Activated naive CD8-positive, alpha-beta T cell treated with anti-CD3 and anti-CD28 coated beads, Interleukin-2, amount 50 U/mL, for 16 hours (primary cell): ENCODE measurements at regions not wholly inside any gene's neighbourhood (a gene's known extent, or its start where the extent isn't known, plus 50 kb on each side); places are given as distances from the start of the nearest gene placed in this dataset.
"Not testable (repeated sequence)": the region's sequence is repeated elsewhere in the genome, so short reads cannot be mapped to it uniquely, and the experiment has no call there.

Source experiments
- DNase-seq: peaks from one replicate; pipeline ENCODE4 v3.0.0-alpha.2; 2020; ENCODE audit warnings: low read depth, low spot score

- DNase-seq: no peak
Observed at GRCh38 chr11:116051494-116051893, 547.3 kb upstream of the CADM1 start.

GRCh38 chr11:116049383-116049782 is 545.2 kb upstream of the CADM1 start:
- no peak for DNase-seq

DNA sequence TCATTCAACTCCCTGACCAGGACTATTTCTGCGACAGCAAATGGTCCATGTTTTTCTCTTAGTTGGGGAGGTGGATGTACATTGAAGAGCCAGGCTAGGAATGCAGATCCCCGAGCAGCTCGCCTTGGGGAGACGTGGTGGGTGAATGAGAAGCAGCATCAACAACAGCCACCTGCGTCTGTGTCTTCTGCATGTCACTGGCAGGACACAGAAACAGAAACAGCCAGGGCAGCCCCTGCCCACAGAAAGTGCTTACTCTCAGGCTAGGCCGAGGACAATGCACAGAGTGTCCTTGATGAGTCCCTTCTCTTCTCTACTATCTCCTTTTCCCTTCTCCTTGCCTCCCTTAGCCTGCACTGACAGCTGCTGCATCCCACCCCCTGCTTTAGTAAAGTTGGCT is 541.9 kb upstream of the CADM1 start:
- DNase-seq: no peak

DNA sequence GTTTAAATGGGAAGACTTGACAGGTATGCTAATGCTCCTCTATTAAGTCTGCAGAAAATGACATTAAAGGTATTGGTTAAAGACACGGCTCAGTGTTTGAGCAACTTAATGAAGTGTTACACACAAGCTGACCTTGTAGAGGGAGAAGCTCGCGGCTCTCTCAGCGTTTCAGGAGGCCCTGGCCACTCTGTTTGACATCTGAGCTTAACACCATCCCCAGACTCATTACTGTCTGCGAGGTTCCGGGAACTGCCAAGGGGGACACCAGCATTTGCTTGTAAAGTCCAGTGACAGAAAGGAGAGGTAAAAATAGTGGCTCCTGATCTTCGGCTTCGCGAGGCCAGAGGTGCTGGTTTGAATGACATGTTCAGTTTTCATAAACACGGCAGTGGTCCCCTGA is 540.7 kb upstream of the CADM1 start:
- DNase-seq: no peak

GRCh38 chr11:116044520-116044919 is 540.3 kb upstream of the CADM1 start:
- DNase-seq: no peak

DNA sequence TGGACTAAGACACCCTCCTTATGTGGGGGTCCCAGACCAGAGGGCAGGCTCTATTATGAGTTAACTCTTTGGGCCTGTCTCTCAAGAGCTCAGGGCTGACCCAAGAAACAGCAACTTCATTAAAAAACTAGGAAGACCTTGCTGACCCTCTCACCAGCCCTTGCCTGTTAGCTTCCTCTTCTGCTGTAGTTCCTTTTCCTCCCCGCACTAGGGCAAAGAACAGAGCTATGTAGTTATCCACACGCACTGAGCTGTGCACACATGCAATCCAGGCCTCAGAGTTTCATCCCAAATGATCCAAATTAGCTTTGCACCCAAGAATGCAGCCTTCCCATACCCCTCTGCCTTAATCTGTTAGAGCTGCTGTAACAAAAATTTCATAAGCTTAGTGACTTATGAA is 539.6 kb upstream of the CADM1 start:
- no peak for DNase-seq

GRCh38 chr11:116043059-116043458 is 538.8 kb upstream of the CADM1 start:
- not testable (repeated sequence) for DNase-seq

- no peak for DNase-seq
Observed at GRCh38 chr11:116042146-116042545, 537.9 kb upstream of the CADM1 start.

GRCh38 chr11:116037861-116038260 is 533.6 kb upstream of the CADM1 start:
- no peak for DNase-seq

GRCh38 chr11:116035977-116036376 is 531.8 kb upstream of the CADM1 start:
- DNase-seq: no peak

DNA sequence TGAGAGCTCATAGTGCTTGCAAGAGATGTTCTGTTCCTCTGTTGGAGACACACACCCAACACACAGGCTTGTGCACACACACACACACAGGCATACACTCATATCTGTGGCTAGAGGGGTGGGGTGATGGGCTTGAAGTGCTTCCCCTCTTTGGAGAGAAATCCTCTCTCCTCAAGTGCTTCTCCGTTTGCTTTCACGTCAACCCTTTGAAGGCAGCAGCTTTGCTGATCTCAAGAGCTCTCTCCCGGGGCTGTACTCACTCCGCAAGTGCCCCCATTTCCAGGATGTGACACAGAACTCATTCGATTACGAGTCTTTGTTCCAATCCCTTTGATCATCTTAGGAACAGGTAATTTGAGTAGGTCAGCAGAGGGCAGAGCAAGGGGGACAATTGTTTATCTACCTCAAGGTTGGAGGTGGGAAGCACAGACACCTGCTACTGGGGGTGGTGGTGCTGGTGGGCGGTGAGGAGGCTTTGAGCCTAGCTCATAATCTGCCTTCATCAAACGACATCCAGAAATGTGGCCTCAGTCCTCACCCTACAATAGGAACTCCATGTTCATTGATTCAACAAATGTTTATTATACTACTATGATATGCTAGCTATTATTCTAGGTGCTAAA is 529.8 kb upstream of the CADM1 start:
- no peak for DNase-seq

DNA sequence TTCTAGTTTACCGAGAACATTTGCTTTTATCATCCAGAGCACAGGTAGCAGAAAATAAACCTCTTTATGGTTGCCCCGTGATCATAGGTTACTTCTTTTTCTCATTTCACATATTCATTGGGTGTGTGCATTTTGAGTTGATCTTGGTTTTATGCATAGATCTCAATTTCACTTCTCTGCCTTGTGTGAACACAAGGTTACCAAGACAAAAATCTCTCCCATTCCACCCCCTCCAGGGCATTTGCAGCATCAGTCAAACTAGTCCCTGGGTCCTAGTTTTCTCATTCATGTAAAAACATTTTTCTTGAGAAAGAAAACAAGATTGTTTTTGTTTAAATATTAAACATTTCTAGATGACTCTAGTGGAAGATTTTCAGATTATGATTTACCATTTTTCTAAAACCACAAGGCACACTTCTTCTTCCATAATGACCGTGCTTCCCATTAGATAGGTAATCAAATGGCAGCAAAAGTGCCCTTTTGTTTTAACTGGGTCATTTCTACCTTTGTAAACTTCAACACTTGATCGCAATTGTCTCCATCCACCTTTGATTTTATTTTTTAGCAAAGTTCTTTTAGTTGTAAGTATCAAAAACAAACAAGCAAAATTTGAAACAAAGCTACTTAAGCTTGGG is 526.6 kb upstream of the CADM1 start:
- no peak for DNase-seq

GRCh38 chr11:116028506-116028905 is 524.3 kb upstream of the CADM1 start:
- DNase-seq: not testable (repeated sequence)

- no peak for DNase-seq
Observed at GRCh38 chr11:115999437-115999836, 495.2 kb upstream of the CADM1 start.

- DNase-seq: no peak
Observed at GRCh38 chr11:115996808-115997188, 492.6 kb upstream of the CADM1 start.

- DNase-seq: no peak
Observed at GRCh38 chr11:115996125-115996807, 492.1 kb upstream of the CADM1 start.

DNA sequence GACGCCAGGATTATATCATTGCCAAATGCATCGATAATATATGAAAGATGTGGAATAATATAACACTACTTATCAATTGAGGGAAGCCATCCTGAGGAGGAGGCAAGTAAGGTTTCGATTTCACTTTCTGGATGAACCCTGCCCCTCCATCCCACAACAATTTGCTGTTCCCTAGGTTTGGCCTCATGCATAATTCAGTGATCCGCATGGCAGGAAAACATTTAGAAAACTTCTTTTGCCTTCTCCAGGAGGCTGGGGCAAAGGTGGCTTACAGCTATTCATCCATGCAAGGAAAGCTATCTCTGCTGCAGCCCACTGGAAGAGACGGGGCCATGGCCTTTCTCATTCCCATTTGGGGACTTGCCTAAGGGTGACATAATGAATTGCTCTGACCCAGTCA is 489.4 kb upstream of the CADM1 start:
- DNase-seq: no peak

DNA sequence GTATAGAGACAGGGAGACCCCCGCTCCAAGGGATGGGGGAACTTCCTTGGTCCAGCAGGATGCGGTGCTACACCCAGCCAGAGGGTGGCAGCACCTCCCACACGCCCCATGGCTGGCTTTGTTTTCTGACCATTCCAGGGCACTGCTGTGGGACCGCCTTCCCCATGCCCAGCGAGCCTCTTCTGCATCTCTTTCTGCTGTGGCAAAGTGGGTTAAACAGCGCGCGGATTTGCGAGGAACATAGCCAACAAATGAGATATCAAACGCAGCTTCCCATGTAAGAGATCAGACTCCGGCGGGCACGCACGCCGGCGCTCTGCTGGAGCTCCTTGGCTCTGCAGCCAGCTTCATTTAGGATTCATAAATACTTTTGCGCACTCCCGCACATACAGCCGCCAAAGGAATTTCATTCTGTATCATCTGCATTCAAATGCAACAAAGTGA is 485.8 kb upstream of the CADM1 start:
- DNase-seq: no peak

- DNase-seq: no peak
Observed at GRCh38 chr11:115985896-115986295, 481.7 kb upstream of the CADM1 start.

DNA sequence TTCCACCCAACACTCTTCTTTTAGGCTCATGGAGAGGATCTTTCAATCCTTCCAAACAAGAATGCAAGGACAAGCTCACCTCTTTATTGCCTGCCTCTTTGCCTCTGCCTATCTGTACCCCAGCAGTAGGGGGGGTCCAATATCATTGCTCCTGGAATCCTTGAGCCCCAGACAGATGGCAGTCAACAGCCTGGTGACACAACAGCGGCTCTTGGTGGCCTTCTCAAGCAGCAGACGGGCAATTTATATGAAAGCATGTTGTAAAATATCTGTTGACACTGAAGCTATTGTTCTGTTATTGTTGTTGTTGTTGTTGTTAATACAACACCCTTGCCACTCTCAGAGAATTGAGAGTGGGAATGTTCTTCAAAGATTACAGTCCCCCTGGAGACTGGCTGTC is 480.0 kb upstream of the CADM1 start:
- DNase-seq: no peak

GRCh38 chr11:115982666-115983065 is 478.5 kb upstream of the CADM1 start:
- no peak for DNase-seq

DNA sequence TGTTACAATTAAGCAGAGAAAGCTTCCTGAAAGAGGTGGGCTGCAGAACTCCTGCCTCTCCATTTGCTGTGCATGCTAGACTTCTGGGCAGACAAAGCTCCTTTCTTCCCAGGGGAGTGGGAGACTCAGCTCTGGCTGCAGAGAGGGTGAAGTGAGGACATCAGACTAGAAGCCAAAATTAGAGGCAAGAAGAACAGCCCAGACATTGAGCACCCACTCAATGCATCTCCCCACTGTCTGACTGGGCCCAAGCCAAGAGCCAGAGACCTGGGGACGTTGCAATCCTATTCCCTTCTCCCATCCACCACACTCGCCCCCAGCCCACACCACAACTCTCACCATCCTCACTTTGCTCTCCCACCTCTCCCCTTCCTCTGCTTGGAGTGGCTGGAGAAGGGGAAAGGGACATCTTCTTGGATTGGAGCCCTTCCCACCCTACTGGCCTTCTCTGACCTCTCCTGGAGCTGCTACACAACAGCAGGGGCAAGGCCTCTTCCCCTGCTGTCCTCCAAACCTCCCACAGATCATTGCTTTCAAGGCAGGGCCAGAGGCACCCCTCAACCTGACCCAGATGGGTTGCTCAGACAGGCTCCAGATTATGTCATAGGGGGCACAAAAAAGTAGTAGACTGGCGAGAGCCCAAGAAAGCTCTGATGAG is 477.7 kb upstream of the CADM1 start:
- DNase-seq: no peak

GRCh38 chr11:115981104-115981481 is 476.9 kb upstream of the CADM1 start:
- no peak for DNase-seq
